ENCODE measurements at regions not wholly inside any gene's neighbourhood (a gene's known extent, or its start where the extent isn't known, plus 50 kb on each side); places are given as distances from the start of the nearest gene placed in this dataset.
A peak's percentile ranks its signal among the peaks of the same experiment; 100 is the strongest.
"Not testable (repeated sequence)": the region's sequence is repeated elsewhere in the genome, so short reads cannot be mapped to it uniquely, and the experiment has no call there.

GRCh38 chr2:47301277-47301618 lies 67.9 kb upstream of the EPCAM start:
- peak overlapping the region; percentile 46; the same call in 1 of the 2 replicates for H3K4me3 ChIP-seq (ENCODE audit: low read length)

GRCh38 chr2:47300609-47301276 lies 68.4 kb upstream of the EPCAM start:
- no peak for TF ChIP-seq ZNF274 (IDR thresholded peaks at IDR 0.05; ENCODE audit: low read depth, low read length)
- peak overlapping the region; percentile 46; the same call in 1 of the 2 replicates for H3K4me3 ChIP-seq (ENCODE audit: low read length)

More at GRCh38 chr2:47301277-47301618, 67.9 kb upstream of the EPCAM start:
- no peak for TF ChIP-seq ZNF274 (IDR thresholded peaks at IDR 0.05; ENCODE audit: low read depth, low read length)

GRCh38 chr2:47300081-47300480 lies 69.0 kb upstream of the EPCAM start:
- no peak for TF ChIP-seq ZNF274 (IDR thresholded peaks at IDR 0.05; ENCODE audit: low read depth, low read length)
- no peak overlapping the region; the same call in 1 of the 2 replicates for H3K4me3 ChIP-seq (ENCODE audit: low read length)

GRCh38 chr2:47299555-47299954 lies 69.6 kb upstream of the EPCAM start:
- H3K4me3 ChIP-seq (ENCODE audit: low read length): no peak overlapping the region

DNA sequence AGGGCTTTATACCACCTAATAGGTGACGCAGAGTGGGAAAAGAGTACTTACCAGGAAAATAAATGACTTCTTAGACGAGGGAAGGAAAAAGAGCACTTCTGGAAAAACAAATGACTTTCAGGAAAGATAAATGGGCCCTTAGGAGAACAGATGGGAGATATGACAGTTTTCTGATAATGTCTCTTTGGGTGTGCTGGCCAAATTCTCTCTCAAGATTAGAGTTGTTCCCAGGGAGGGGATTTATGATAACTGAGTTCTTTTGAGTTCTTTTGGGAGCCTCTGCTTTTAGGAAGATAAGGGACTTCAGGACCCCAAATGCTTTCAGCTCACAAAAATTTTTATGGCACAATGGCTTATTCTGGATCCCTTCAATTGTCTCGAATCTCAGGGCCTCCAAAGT lies 70.3 kb upstream of the EPCAM start:
- H3K4me3 ChIP-seq (ENCODE audit: low read length): no peak overlapping the region
- no peak for TF ChIP-seq ZNF274 (IDR thresholded peaks at IDR 0.05; ENCODE audit: low read depth, low read length)

More at GRCh38 chr2:47299555-47299954, 69.6 kb upstream of the EPCAM start:
- TF ChIP-seq ZNF274 (IDR thresholded peaks at IDR 0.05; ENCODE audit: low read depth, low read length): no peak

DNA sequence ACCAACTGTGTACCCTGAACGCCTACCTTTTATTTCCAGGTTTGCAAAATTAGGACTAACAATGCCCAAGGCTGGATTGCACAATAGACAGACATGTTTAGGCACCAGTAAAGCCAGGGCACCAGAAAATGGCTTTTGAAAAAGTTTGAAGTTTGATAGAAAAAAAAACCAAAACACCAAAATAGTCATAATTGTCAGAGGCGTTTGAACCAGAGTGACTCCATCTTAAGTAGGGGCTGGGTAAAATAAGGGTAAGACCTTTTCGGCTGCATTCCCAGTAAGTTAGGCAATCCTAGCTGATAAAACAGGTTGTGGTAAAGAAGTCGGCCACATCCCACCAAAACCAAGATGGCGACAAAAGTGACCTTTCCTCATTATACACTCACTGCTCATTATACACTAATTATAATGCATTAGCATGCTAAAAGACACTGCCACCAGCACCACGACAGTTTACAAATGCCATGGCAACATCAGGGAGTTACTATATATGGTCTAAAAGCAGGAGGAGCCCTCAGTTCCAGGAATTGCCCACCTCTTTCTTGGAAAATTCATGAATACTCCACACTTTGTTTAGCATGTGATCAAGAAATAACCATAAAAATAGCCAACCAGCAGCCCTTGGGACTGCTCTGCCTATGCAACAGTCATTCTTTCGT lies 71.2 kb upstream of the EPCAM start:
- TF ChIP-seq ZNF274 (IDR thresholded peaks at IDR 0.05; ENCODE audit: low read depth, low read length): no peak
- no peak overlapping the region for H3K4me3 ChIP-seq (ENCODE audit: low read length)

- no peak overlapping the region for H3K4me3 ChIP-seq (ENCODE audit: low read length)
- TF ChIP-seq ZNF274 (IDR thresholded peaks at IDR 0.05; ENCODE audit: low read depth, low read length): no peak
Observed at GRCh38 chr2:47295981-47296635, 73.0 kb upstream of the EPCAM start.

DNA sequence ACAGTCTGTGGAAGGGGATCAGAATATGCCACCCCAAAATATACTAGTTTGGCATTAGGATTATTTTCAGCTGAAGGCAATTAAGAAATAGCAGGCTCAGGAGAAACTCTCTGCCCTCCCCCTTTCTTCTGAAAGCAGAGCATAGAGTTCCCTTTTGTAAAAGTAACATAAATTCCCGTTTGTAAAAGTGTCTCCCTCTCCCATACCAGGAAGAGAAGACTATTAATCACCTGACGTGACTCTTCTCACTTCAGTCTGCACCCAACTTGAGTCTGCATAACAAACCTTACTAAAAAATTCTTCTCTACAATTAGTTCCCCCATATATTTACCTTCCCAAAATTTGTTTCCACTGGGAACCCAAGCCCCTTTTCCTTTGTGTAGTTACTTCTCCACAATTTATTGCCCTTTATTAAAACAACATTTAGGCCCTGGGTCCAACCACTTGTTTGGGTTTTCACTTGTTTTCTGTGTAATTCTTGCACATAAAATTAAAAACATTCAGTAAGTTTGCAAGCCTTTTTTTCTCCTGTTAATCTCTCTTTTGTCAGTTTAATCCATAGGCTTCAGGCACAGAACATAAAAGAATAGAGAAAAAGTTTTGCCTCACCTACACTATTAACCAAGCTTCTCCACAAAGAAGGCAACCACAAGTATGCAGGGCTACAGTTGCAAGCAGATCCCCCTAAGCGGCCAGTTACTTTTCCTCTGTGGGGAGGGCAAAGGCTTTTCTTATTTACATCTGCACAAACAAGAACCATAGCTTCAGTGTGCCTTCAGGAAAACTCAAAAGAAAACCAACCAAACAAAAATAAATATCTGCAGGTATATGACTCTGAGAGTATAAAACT lies 73.8 kb upstream of the EPCAM start:
- no peak overlapping the region for H3K4me3 ChIP-seq (ENCODE audit: low read length)
- no peak for TF ChIP-seq ZNF274 (IDR thresholded peaks at IDR 0.05; ENCODE audit: low read depth, low read length)

DNA sequence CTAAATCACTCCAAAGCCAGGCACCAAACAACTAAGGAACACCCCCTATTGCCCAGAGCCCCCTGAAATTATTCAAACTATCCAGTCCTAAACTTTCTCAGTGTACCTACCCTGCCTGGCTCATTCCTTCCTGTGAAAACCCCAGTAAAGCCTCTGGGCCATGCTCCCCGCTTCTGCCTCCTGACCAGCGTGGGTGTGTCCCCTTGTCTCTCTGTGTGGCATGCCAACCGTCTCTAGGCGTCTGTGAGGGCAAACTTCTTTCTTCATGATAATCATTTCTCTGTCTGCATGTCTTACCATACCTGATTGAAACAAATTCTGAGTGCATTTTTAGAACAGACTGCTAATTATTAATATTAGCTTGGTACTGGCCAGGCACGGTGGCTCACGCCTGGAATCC lies 75.1 kb upstream of the EPCAM start:
- TF ChIP-seq ZNF274 (IDR thresholded peaks at IDR 0.05; ENCODE audit: low read depth, low read length): no peak

GRCh38 chr2:47288864-47289263 lies 80.2 kb upstream of the EPCAM start:
- H3K4me3 ChIP-seq (ENCODE audit: low read length): no peak overlapping the region
- no peak for TF ChIP-seq ZNF274 (IDR thresholded peaks at IDR 0.05; ENCODE audit: low read depth, low read length)

More for the DNA sequence above, 75.1 kb upstream of the EPCAM start:
- no peak overlapping the region for H3K4me3 ChIP-seq (ENCODE audit: low read length)

DNA sequence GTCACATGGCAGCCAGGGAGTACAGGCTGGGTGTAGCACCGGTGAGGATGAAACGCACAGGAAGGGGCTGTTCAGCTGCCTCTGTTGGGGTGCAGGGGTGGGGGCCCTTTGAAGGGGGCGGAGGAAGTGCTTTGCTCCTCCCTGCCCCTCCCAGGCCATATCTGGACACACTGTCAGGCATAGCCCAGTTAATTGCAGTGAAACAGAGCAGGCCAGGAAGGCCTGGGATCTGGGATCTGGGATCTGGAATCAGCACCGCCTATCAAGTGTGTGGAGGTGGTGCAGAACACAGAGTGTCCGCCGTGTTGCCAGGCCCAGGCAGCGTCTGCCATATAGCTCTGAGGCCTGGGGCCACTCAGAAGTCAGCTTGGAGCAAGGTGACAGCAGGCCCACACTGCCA lies 85.5 kb upstream of the EPCAM start:
- no peak overlapping the region for H3K4me3 ChIP-seq (ENCODE audit: low read length)
- no peak for TF ChIP-seq ZNF274 (IDR thresholded peaks at IDR 0.05; ENCODE audit: low read depth, low read length)

- no peak overlapping the region for H3K4me3 ChIP-seq (ENCODE audit: low read length)
- no peak for TF ChIP-seq ZNF274 (IDR thresholded peaks at IDR 0.05; ENCODE audit: low read depth, low read length)
Observed at GRCh38 chr2:47282621-47283272, 86.4 kb upstream of the EPCAM start.

- H3K4me3 ChIP-seq (ENCODE audit: low read length): not testable (repeated sequence)
Observed at GRCh38 chr2:47279525-47279924, 89.6 kb upstream of the EPCAM start.

GRCh38 chr2:47277987-47278386 lies 91.1 kb upstream of the EPCAM start:
- no peak overlapping the region for H3K4me3 ChIP-seq (ENCODE audit: low read length)
- TF ChIP-seq ZNF274 (IDR thresholded peaks at IDR 0.05; ENCODE audit: low read depth, low read length): no peak

Data from GM08714 (cell line).